ENCODE measurements at regions not wholly inside any gene's neighbourhood (a gene's known extent, or its start where the extent isn't known, plus 50 kb on each side); places are given as distances from the start of the nearest gene placed in this dataset.

- no peak for DNase-seq
- Histone ChIP-seq H3K9me3 (ENCODE audit: control insufficient read depth, low read length) (no peaks in the 10 kb centered on the region), H3K27ac (ENCODE audit: low read length) (no peak overlapping the region), H3K4me3 (ENCODE audit: low read length) (no peak overlapping the region), H3K4me1 (ENCODE audit: control insufficient read depth, insufficient read depth, low read length) (no peaks in the 10 kb centered on the region), H3K27me3 (ENCODE audit: control insufficient read depth, insufficient read depth) (no peaks in the 10 kb centered on the region)
- intact Hi-C loops (cut with DNase I), result no loop called here
- 97% methylated on average over 2 of the region's 2 CpGs for WGBS
- no peak for ATAC-seq
These were observed 95.2 kb upstream of the ATP11B start for GRCh38 chr3:182698078-182698477.

- intact Hi-C loops (cut with DNase I), result no loop called here
- no peak overlapping the region for H3K27ac ChIP-seq (ENCODE audit: low read length)
- 73% methylated on average over 2 of the region's 2 CpGs for WGBS
- H3K4me3 ChIP-seq (ENCODE audit: low read length), result no peak overlapping the region
- ATAC-seq (no peak), DNase-seq (no peak)
- H3K27me3 ChIP-seq (ENCODE audit: control insufficient read depth, insufficient read depth), result no peaks in the 10 kb centered on the region
- H3K4me1 ChIP-seq (ENCODE audit: control insufficient read depth, insufficient read depth, low read length), result no peaks in the 10 kb centered on the region
- H3K9me3 ChIP-seq (ENCODE audit: control insufficient read depth, low read length), result no peaks in the 10 kb centered on the region
These were observed 93.6 kb upstream of the ATP11B start for GRCh38 chr3:182699550-182700170.

- Histone ChIP-seq H3K27ac (ENCODE audit: low read length) (no peak overlapping the region), H3K9me3 (ENCODE audit: control insufficient read depth, low read length) (no peaks in the 10 kb centered on the region), H3K4me3 (ENCODE audit: low read length) (no peak overlapping the region), H3K27me3 (ENCODE audit: control insufficient read depth, insufficient read depth) (no peaks in the 10 kb centered on the region), H3K4me1 (ENCODE audit: control insufficient read depth, insufficient read depth, low read length) (no peaks in the 10 kb centered on the region)
- 72% methylated on average over 1 of the region's 1 CpG for WGBS
- no peak for ATAC-seq
- intact Hi-C loops (cut with DNase I), result no loop called here
- DNase-seq, result no peak
These were observed 91.1 kb upstream of the ATP11B start for GRCh38 chr3:182702216-182702615.

- DNase-seq, result no peak
- intact Hi-C loops (cut with DNase I), result no loop called here
These were observed 90.1 kb upstream of the ATP11B start for GRCh38 chr3:182703233-182703632.

GRCh38 chr3:182704926-182705325 lies 88.4 kb upstream of the ATP11B start:
- ATAC-seq, result no peak
- WGBS, result 73% methylated on average over 4 of the region's 4 CpGs
- intact Hi-C loops (cut with DNase I), result no loop called here
- DNase-seq, result no peak
- no peaks in the 10 kb centered on the region for H3K9me3 ChIP-seq (ENCODE audit: control insufficient read depth, low read length)
- H3K4me3 ChIP-seq (ENCODE audit: low read length), result no peak overlapping the region
- H3K27me3 ChIP-seq (ENCODE audit: control insufficient read depth, insufficient read depth), result no peaks in the 10 kb centered on the region
- H3K27ac ChIP-seq (ENCODE audit: low read length), result no peak overlapping the region
- H3K4me1 ChIP-seq (ENCODE audit: control insufficient read depth, insufficient read depth, low read length), result no peaks in the 10 kb centered on the region

More at GRCh38 chr3:182703233-182703632, 90.1 kb upstream of the ATP11B start:
- no peaks in the 10 kb centered on the region for H3K27me3 ChIP-seq (ENCODE audit: control insufficient read depth, insufficient read depth)
- WGBS, result 87% methylated on average over 2 of the region's 2 CpGs
- no peak overlapping the region for H3K4me3 ChIP-seq (ENCODE audit: low read length)
- H3K27ac ChIP-seq (ENCODE audit: low read length), result no peak overlapping the region
- H3K4me1 ChIP-seq (ENCODE audit: control insufficient read depth, insufficient read depth, low read length), result no peaks in the 10 kb centered on the region
- ATAC-seq, result no peak
- no peaks in the 10 kb centered on the region for H3K9me3 ChIP-seq (ENCODE audit: control insufficient read depth, low read length)

- Histone ChIP-seq H3K4me1 (ENCODE audit: control insufficient read depth, insufficient read depth, low read length) (no peaks in the 10 kb centered on the region), H3K27me3 (ENCODE audit: control insufficient read depth, insufficient read depth) (no peaks in the 10 kb centered on the region), H3K27ac (ENCODE audit: low read length) (no peak overlapping the region), H3K9me3 (ENCODE audit: control insufficient read depth, low read length) (no peaks in the 10 kb centered on the region), H3K4me3 (ENCODE audit: low read length) (no peak overlapping the region)
- ATAC-seq (no peak), DNase-seq (no peak)
- WGBS, result 55% methylated on average over 1 of the region's 1 CpG
- intact Hi-C loops (cut with DNase I), result no loop called here
These were observed 84.5 kb upstream of the ATP11B start for GRCh38 chr3:182708810-182709209.

GRCh38 chr3:182709306-182709705 lies 84.0 kb upstream of the ATP11B start:
- Histone ChIP-seq H3K9me3 (ENCODE audit: control insufficient read depth, low read length) (no peaks in the 10 kb centered on the region), H3K27ac (ENCODE audit: low read length) (no peak overlapping the region), H3K27me3 (ENCODE audit: control insufficient read depth, insufficient read depth) (no peaks in the 10 kb centered on the region), H3K4me3 (ENCODE audit: low read length) (no peak overlapping the region), H3K4me1 (ENCODE audit: control insufficient read depth, insufficient read depth, low read length) (no peaks in the 10 kb centered on the region)
- 84% methylated on average over 6 of the region's 6 CpGs for WGBS
- ATAC-seq (no peak), DNase-seq (no peak)
- intact Hi-C loops (cut with DNase I), result no loop called here

- Histone ChIP-seq H3K27me3 (ENCODE audit: control insufficient read depth, insufficient read depth) (no peaks in the 10 kb centered on the region), H3K4me3 (ENCODE audit: low read length) (no peak overlapping the region), H3K4me1 (ENCODE audit: control insufficient read depth, insufficient read depth, low read length) (no peaks in the 10 kb centered on the region), H3K27ac (ENCODE audit: low read length) (no peak overlapping the region), H3K9me3 (ENCODE audit: control insufficient read depth, low read length) (no peaks in the 10 kb centered on the region)
- WGBS, result 41% methylated on average over 7 of the region's 7 CpGs
- no peak for DNase-seq
- intact Hi-C loops (cut with DNase I), result loop anchor here in 3 of 4 donors (5.0 to 10.0 kb wide), 4 partner anchors 84 to 134 kb away; partner anchors contain the start of gene ATP11B (in 1 of the 3)
- peak in 1 of 2 donors; percentile 46 for ATAC-seq
These were observed 82.6 kb upstream of the ATP11B start for GRCh38 chr3:182710557-182711157.

- ATAC-seq (no peak), DNase-seq (no peak)
- H3K4me1 ChIP-seq (ENCODE audit: control insufficient read depth, insufficient read depth, low read length), result no peaks in the 10 kb centered on the region
- H3K9me3 ChIP-seq (ENCODE audit: control insufficient read depth, low read length), result no peaks in the 10 kb centered on the region
- H3K27me3 ChIP-seq (ENCODE audit: control insufficient read depth, insufficient read depth), result no peaks in the 10 kb centered on the region
- H3K4me3 ChIP-seq (ENCODE audit: low read length), result no peak overlapping the region
- WGBS, result 79% methylated on average over 3 of the region's 3 CpGs
- H3K27ac ChIP-seq (ENCODE audit: low read length), result no peak overlapping the region
- intact Hi-C loops (cut with DNase I), result loop anchor here in 3 of 4 donors (5.0 to 10.0 kb wide), 4 partner anchors 84 to 134 kb away; partner anchors contain the start of gene ATP11B (in 1 of the 3)
These were observed 82.0 kb upstream of the ATP11B start for GRCh38 chr3:182711261-182711683.

- no peaks in the 10 kb centered on the region for H3K4me1 ChIP-seq (ENCODE audit: control insufficient read depth, insufficient read depth, low read length)
- intact Hi-C loops (cut with DNase I), result loop anchor here in 3 of 4 donors (5.0 to 10.0 kb wide), 4 partner anchors 83 to 133 kb away; partner anchors contain the start of gene ATP11B (in 1 of the 3)
- ATAC-seq (no peak), DNase-seq (no peak)
- no peaks in the 10 kb centered on the region for H3K27me3 ChIP-seq (ENCODE audit: control insufficient read depth, insufficient read depth)
- H3K4me3 ChIP-seq (ENCODE audit: low read length), result no peak overlapping the region
- WGBS, result 81% methylated on average over 2 of the region's 2 CpGs
- H3K9me3 ChIP-seq (ENCODE audit: control insufficient read depth, low read length), result no peaks in the 10 kb centered on the region
- H3K27ac ChIP-seq (ENCODE audit: low read length), result no peak overlapping the region
These were observed 81.5 kb upstream of the ATP11B start for GRCh38 chr3:182711853-182712252.

- Histone ChIP-seq H3K27me3 (ENCODE audit: control insufficient read depth, insufficient read depth) (no peaks in the 10 kb centered on the region), H3K27ac (ENCODE audit: low read length) (no peak overlapping the region), H3K9me3 (ENCODE audit: control insufficient read depth, low read length) (no peaks in the 10 kb centered on the region), H3K4me3 (ENCODE audit: low read length) (no peak overlapping the region), H3K4me1 (ENCODE audit: control insufficient read depth, insufficient read depth, low read length) (no peaks in the 10 kb centered on the region)
- intact Hi-C loops (cut with DNase I), result loop anchor here in 3 of 4 donors (5.0 to 10.0 kb wide), 4 partner anchors 82 to 132 kb away; partner anchors contain the start of gene ATP11B (in 1 of the 3)
- DNase-seq, result no peak
- ATAC-seq, result no peak
- 89% methylated on average over 3 of the region's 3 CpGs for WGBS
These were observed 80.2 kb upstream of the ATP11B start for GRCh38 chr3:182713111-182713510.
